ENCODE measurements at regions not wholly inside any gene's neighbourhood (a gene's known extent, or its start where the extent isn't known, plus 50 kb on each side); places are given as distances from the start of the nearest gene placed in this dataset.

DNA sequence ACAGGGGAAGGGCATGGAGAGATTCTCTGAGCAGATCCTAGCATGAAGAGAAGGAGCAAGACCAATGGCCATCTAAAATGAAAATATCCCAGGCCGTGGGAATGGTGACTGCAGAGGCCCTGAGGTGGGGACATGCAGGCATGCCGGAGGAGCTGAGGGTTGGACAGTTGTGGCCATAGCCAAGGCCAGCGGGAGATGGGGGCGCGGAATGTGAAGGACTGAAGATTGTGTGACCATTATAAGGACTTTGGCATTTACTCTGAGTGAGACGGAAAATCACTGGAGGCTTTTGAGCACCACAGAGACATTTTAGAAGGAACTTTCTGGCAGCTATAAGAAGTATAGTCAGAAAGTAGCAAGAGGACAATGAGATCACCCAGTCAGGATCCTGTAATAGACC is 341.1 kb downstream of the SFMBT2 start:
- Histone ChIP-seq H3K36me3 (ENCODE audit: control insufficient read depth, insufficient read depth, low read length) (no peaks in the 10 kb centered on the region), H4K20me1 (replicated peaks; ENCODE audit: control insufficient read depth, insufficient read depth, low read length) (no peaks in the 10 kb centered on the region), H3K4me3 (no peak overlapping the region), H3K4me2 (ENCODE audit: insufficient read depth, low read length) (no peak overlapping the region), H2AFZ (ENCODE audit: low read depth, low read length) (no peak overlapping the region), H3K9me3 (replicated peaks; ENCODE audit: control insufficient read depth, insufficient read depth, low read depth, low read length) (no peaks in the 10 kb centered on the region), H3K27me3 (ENCODE audit: control insufficient read depth in 2 of 2, insufficient read depth in 2 of 2, low read length in 2 of 2) (no peaks in the 10 kb centered on the region), H3K79me2 (ENCODE audit: control insufficient read depth, insufficient read depth, low read length) (no peaks in the 10 kb centered on the region), H3K4me1 (replicated peaks in 1 of 2; ENCODE audit: control insufficient read depth in 2 of 2, insufficient read depth in 2 of 2, low read length in 2 of 2) (no peaks in the 10 kb centered on the region), H3K9me1 (ENCODE audit: control insufficient read depth, insufficient read depth, low read length) (no peaks in the 10 kb centered on the region), H3K9ac (ENCODE audit: insufficient read depth in 1 of 2, low read depth in 2 of 2, low read length in 2 of 2) (no peak overlapping the region), H3K27ac (ENCODE audit: extremely low read depth, low read depth, low read length) (no peak overlapping the region)
- in situ Hi-C loops (cut with MboI) (no loop called here), intact Hi-C loops (cut with micrococcal nuclease) (no loop called here)
- ChIA-PET CTCF (ENCODE audit: low intra/inter-chr PET ratio) (no interaction called here), POLR2A (no interaction called here)
- 38% methylated on average over 6 of the region's 6 CpGs for WGBS (ENCODE audit: insufficient coverage, low coverage, missing lambda C conversion rate)
- no peak for TF ChIP-seq TAF1 (IDR thresholded peaks at IDR 0.05; ENCODE audit: control insufficient read depth, extremely low read depth, insufficient read depth, low read length, severe bottlenecking)
- no peak for TF ChIP-seq RUNX1 (IDR thresholded peaks at IDR 0.05; ENCODE audit: low read depth)
- no peak for TF ChIP-seq ZNF655 (CRISPR knock-in tag; IDR thresholded peaks at IDR 0.05)
- TF ChIP-seq TCF3 (CRISPR knock-in tag; IDR thresholded peaks at IDR 0.05) = no peak
- TF ChIP-seq SMARCE1 (IDR thresholded peaks at IDR 0.05) = no peak
- TF ChIP-seq POLR3A (IDR thresholded peaks at IDR 0.05; ENCODE audit: borderline replicate concordance, extremely low read depth, insufficient read depth, insufficient read length) = no peak
- TF ChIP-seq DDX20 (tag; IDR thresholded peaks at IDR 0.05; ENCODE audit: low read depth) = no peak
- no peak for TF ChIP-seq ZNF143 (CRISPR knock-in tag; IDR thresholded peaks at IDR 0.05)
- TF ChIP-seq CGGBP1 (CRISPR knock-in tag; IDR thresholded peaks at IDR 0.05) = no peak
- TF ChIP-seq BRD9 (IDR thresholded peaks at IDR 0.05; ENCODE audit: low read depth, partially characterized antibody) = no peak
- no peak for TF ChIP-seq POLR2AphosphoS2 (IDR thresholded peaks at IDR 0.05; ENCODE audit: low read length)
- TF ChIP-seq RBM39 (optimal IDR thresholded peaks at IDR 0.05; ENCODE audit: low read depth, low read length) = no peak
- no peak for TF ChIP-seq ZNF431 (CRISPR knock-in tag; IDR thresholded peaks at IDR 0.05)
- DNase-seq (ENCODE audit: extremely low read depth in 1 of 4, low spot score in 3 of 4) (no peak), ATAC-seq (no peak), FAIRE-seq (no peak)
- BruUV-seq (replicated peaks) = no TSS peak
